C1 segment of cervical spinal cord (tissue), 14 donors: ENCODE measurements at regions not wholly inside any gene's neighbourhood (a gene's known extent, or its start where the extent isn't known, plus 50 kb on each side); places are given as distances from the start of the nearest gene placed in this dataset.

Source experiments
- DNase-seq, 14 donors: peaks; one replicate each; lab custom pipeline; 2025; lab: John Stamatoyannopoulos, UW

DNA sequence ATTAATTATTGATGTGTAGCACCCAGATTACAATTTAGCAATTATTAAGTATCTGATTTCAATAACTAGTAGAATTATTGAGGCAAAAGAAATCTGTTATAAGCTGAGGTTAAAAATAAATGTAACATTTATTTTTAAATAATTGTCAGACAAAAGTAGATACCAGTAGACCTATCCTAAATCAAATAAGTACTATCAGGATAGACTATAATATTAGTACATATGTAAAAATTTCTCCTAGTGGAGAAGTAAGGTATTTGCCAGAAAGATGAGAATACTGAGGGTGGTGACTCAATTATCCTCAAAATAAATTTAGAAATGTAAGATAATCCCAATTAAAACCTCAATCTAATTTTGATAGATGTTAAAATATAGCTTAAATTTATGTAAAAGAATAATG is 377.8 kb upstream of the CHRM3 start:
- no peak for DNase-seq

DNA sequence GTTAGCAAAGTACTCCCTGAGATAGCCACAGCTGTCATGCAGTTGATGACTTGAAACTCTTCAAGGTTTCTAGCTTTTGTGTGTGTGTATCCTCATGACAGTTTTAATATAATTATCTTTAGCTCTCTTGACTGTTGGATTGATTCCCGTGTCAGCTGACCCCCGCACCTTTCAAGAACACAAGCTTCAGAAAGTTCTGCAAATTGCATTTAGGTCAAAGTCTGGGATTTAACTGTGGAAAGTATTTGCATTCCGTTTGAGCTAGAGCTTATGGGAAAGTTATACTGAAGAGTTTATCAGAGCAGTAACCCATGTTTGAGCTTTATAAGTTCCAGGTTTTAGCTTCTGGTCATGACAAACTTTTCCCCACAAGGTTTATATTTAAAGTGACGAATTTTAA is 380.1 kb upstream of the CHRM3 start:
- DNase-seq: no peak

GRCh38 chr1:238999944-239000343 is 386.4 kb upstream of the CHRM3 start:
- no peak for DNase-seq

- DNase-seq: no peak
Observed at GRCh38 chr1:238998577-238998976, 387.8 kb upstream of the CHRM3 start.

DNA sequence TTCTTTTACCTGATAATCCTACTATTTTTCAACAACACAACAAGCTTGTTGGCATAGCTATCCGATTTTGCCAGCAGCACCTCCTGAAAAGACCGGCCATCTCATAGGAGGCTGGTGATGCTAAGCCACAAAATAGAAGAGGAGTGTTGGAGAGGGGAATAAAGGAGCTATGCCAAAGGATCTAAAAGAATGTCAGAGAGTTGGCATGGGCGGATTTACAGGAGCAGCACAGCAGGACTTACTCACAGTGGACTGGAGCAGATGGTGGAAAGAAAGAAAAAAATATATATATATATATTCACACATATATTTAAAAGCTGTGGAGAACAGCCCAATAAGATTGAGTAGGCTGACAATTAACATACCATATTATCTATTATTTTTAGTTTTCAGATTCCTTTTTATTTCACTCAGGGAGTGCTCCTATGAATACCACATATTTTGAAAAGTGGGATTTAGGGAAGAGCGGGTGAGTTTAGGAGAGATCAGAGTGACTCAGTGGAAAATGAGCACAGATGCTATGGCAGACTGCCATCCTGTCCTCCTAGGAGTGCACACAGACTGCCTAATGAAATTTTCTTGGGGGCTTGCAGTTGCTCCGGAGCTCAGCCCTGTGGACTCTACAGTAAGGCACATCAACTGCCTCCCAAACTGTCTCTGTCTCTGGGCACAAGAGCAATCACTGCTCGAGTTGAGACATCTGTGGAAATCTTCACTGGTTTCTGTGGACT is 394.4 kb upstream of the CHRM3 start:
- peak in 1 of 14 donors; percentile 4 for DNase-seq

- no peak for DNase-seq
Observed at GRCh38 chr1:238985312-238985711, 401.1 kb upstream of the CHRM3 start.

- DNase-seq: no peak
Observed at GRCh38 chr1:238982736-238983135, 403.6 kb upstream of the CHRM3 start.

GRCh38 chr1:238981317-238981933 is 404.9 kb upstream of the CHRM3 start:
- DNase-seq: no peak

DNA sequence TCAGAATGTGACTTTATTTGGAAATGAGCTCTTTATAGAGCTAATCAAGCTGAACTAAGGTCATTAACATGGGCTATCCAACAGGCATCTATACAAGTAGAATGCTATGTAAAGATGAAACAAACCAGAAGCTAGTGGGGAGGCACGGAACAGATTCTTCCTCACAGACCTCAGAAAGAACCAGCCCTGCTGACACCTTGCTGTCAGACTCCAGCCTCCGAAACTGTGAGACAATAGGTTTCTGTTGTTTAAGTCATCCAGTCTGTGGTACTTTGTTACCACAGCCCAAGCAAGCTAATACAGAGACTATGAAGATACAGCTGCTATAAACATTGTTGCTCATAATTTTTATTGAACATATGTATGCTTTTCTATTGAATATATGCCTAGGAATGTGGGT is 406.3 kb upstream of the CHRM3 start:
- no peak for DNase-seq

DNA sequence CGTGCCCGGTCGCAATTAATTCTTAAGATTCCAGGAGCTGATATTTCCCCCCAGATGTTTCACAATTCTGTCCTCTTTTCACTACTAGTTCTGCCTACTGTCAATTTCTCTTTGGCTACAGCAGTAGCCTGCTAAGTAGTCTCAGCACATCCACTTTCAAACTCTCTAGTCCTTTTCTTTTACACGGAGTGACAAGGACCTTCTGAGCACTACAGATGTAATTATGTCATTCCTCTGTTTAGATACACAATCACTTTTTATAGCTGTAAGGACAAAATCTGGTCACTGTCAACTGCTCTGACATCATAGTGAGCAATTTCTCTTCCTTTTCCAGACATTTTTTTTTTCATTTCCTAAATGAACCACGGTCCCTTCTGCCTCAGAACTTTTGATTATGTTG is 421.7 kb upstream of the CHRM3 start:
- DNase-seq: no peak

DNA sequence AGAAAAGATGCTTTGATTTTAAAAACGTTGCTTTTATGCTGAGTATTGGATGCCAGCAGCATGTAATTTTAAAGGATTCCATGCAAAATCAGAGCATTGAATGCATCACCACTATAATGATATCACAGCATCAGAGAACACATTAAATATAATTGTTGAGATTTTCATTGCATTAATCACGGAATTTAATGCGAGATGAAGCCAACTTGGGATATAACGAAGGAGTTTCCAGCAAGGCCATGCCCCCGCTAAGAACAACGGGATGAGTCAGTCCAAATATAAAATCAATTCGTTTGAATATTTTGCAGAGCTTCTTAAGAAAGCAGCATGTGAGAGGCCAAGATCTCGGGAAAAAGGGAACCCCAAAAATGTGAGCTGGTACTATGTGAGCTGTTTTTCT is 423.4 kb upstream of the CHRM3 start:
- no peak for DNase-seq

DNA sequence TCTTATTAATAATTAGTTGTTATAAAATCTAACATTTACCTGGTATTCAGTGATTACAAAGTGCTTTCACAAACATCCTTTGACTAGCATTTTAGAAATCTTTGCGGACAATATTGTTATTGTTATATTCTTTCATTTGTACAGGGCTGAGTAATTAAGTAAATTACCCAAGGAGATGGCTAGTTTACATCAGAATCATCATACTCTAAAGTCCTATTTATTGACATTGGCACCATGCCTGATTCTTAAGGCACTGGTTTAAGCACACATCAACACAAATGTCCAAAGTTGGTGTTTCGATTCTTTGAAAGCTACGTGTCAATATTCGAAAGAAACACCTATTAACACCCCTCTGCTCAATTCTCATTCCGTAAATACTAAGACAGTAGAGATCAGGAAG is 424.6 kb upstream of the CHRM3 start:
- DNase-seq: no peak

DNA sequence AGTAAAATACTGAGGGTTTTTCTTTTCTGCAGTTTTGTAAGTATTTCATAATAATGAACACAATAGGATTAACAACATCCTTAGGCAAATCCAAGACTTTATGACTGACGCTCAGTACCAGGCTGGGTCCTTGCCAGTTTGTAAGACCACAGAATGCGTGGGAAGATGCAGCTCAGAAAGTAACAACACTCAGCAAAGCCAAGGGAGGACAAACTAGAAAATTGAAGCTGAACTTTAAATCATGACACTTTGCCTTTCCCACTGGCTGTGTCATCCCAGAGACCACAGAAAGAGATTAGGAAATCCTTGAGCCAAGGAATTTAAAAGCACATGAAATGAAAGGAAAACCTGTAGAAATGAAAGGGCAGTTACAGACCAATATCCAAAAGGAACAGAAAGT is 426.3 kb upstream of the CHRM3 start:
- DNase-seq: no peak

DNA sequence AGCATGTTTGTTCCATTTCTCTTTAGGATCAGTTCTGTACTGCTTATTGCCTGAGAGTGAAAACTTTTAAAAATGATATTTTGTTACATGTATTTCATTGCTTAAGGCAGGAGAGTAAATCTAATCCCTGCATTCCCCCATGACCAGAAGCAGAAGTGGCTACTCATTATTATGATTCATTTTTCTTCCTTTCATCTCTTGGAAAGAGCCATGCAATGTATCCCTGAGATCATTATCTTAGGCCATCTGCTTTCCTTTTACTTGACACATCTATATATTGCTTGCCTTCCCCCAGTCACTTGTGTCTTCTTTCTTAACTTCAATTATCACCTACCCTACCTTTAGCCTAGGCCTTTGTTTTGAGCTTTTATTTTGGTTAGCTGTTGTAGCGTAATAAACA is 430.4 kb upstream of the CHRM3 start:
- no peak for DNase-seq

GRCh38 chr1:238954865-238955264 is 431.5 kb upstream of the CHRM3 start:
- DNase-seq: no peak

- no peak for DNase-seq
Observed at GRCh38 chr1:238953448-238954010, 432.8 kb upstream of the CHRM3 start.

- no peak for DNase-seq
Observed at GRCh38 chr1:238951809-238952208, 434.6 kb upstream of the CHRM3 start.

GRCh38 chr1:238950784-238951183 is 435.6 kb upstream of the CHRM3 start:
- no peak for DNase-seq

DNA sequence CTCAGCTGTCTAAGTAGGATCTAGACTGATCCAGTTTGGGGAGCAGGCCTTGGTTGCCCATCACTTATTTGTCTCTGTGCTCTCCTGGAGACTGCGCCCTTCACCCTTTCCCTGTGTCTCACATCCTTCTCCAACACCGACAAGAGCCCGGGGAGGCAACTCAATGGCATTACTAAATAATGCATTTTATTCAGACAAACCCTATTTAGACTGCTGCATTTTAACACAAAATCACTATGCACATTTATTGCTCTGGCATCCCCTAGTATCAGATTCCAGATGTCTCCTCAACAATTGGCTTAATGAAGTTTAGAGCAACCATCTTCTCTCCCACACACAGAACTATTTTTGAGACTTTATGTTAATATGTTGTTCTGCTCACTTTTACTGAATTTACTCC is 436.4 kb upstream of the CHRM3 start:
- no peak for DNase-seq

DNA sequence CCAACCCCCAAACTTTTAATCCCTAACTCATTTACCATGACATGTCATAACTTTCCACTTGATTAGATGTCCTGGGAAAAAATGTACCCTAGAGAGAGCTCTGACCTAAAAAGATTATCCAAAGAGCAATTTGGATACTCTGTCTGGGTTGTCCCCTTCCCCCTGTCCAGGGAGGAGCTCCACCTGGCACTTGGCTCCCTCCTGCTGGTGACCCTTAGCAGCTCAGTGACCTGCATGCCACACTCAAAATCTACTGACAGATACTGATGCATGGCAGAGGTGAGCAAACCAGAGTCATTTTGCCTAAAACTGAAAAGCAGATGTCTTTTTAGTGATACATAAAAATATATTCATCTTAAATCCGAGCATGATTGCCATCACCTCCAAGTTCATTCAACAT is 442.3 kb upstream of the CHRM3 start:
- no peak for DNase-seq

DNA sequence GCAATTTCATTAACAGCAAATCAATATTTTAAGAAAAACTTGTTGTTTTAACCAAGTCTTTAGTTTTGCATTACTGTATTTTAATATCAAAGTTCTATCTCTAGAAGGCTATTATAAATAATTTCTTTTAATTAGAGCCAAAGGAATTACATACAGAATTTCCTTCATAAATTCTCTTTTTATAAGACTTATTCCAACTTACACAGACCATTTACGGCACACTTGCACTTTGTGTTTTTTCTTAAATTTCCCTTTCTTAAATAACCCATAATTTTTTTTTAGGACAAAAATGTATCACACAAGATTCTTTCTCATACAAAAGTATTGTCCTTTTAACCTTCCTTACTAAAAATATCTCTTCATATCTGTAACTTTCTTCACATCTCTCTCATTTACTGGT is 458.5 kb upstream of the CHRM3 start:
- no peak for DNase-seq

DNA sequence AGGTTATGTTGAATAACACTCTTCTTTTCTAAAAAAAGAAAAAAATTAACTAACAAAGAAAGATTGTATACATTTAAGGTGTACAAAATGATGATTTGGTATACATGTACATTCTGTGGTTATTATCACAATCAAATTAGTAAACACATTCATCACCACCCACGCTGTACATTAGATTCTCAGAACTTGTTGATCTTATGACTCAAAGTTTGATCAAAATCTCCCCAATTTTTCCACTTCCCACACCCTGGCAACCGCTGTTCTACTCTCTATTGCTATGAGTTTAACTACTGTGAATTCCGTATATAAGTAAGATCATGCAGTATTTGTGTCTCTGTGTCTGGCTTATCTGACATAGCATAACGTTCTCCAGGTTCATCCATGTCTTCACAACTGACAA is 469.5 kb upstream of the CHRM3 start:
- no peak for DNase-seq

GRCh38 chr1:238914346-238914745 is 472.0 kb upstream of the CHRM3 start:
- DNase-seq: no peak
